Endothelial cell of umbilical vein (primary cell): ENCODE measurements at regions not wholly inside any gene's neighbourhood (a gene's known extent, or its start where the extent isn't known, plus 50 kb on each side); places are given as distances from the start of the nearest gene placed in this dataset.

Source experiments
- BruUV-seq: library from RNA; stranded (reverse); fragments of 400-500 nt; replicated peaks from 2 replicates; lab custom pipeline; 2021; lab: Mats Ljungman, UMichigan
- CTCF ChIA-PET: fragments of 300-600, 350-600 bp; sonication (Branson Sonifier 250); formaldehyde crosslinking; loops from one replicate; lab custom pipeline; 2021; ENCODE audit warnings: antibody characterized with exemption, inconsistent platforms; lab: Charles Lee
- POLR2A ChIA-PET: fragments of 300-600, 350-600 bp; sonication (Branson Sonifier 250); formaldehyde crosslinking; loops from one replicate; lab custom pipeline; 2021; ENCODE audit warnings: antibody characterized with exemption, inconsistent platforms; lab: Charles Lee
- DNase-seq: peaks from one replicate; pipeline ENCODE4 v3.0.0-alpha.2; 2011; ENCODE audit warnings: low read depth, low spot score
- FAIRE-seq: peaks from 2 replicates; lab custom pipeline; 2011; peaks lifted over from hg19 to GRCh38; lab: Jason Lieb, UNC
- H2AFZ ChIP-seq: 2 replicates; pipeline ENCODE4 v1.6.0; 2012; ENCODE audit warnings: low read depth, low read length, control low read depth, inconsistent platforms
- H3K27ac ChIP-seq: 2 replicates; pipeline ENCODE4 v1.5.1; 2011; ENCODE audit warnings: low read depth, mild to moderate bottlenecking, control low read depth, low read length, moderate library complexity; ENCODE audit not compliant: insufficient read depth
- H3K27me3 ChIP-seq, 2 experiments: 2 replicates each; pipeline versions ENCODE4 v1.6.0 to v1.6.1; 2011; ENCODE audit warnings: low read length in 2 of 2, mixed read lengths in 1 of 2; ENCODE audit not compliant: control insufficient read depth in 2 of 2, insufficient read depth in 2 of 2
- H3K36me3 ChIP-seq, 2 experiments: 2 replicates in 1 of 2; 3 replicates in 1 of 2; pipeline ENCODE4 v1.5.1; 2011; ENCODE audit warnings: low read length in 2 of 2, mild to moderate bottlenecking in 1 of 2, moderate library complexity in 1 of 2; ENCODE audit not compliant: control insufficient read depth in 2 of 2, insufficient read depth in 2 of 2; ENCODE audit errors: extremely low read depth in 1 of 2
- H3K4me1 ChIP-seq: 3 replicates; pipeline ENCODE4 v1.5.1; 2011; ENCODE audit warnings: mild to moderate bottlenecking, low read length; ENCODE audit not compliant: control insufficient read depth, insufficient read depth; ENCODE audit errors: extremely low read depth
- H3K4me2 ChIP-seq: 2 replicates; pipeline ENCODE4 v1.6.1; 2011; ENCODE audit warnings: low read length, control low read depth, mixed read lengths; ENCODE audit not compliant: insufficient read depth
- H3K4me3 ChIP-seq, 3 experiments: fragments of 200-600 bp in 1 of 3; sonication (generic), shearing (Covaris generic) in 1 of 3; replicated peaks in 1 of 3; 2 replicates each; pipeline ENCODE4 v1.5.1; 2011 to 2016; ENCODE audit warnings: control low read depth in 3 of 3, low read length in 3 of 3, mild to moderate bottlenecking in 2 of 3, inconsistent platforms in 1 of 3, low read depth in 1 of 3, moderate library complexity in 1 of 3; ENCODE audit not compliant: insufficient read depth in 1 of 3
- H3K79me2 ChIP-seq: 2 replicates; pipeline ENCODE4 v1.6.0; 2012; ENCODE audit warnings: low read length, inconsistent platforms; ENCODE audit not compliant: control insufficient read depth, insufficient read depth
- H3K9ac ChIP-seq: replicated peaks from 2 replicates; pipeline ENCODE3; 2011; ENCODE audit warnings: low read length, control low read depth; ENCODE audit not compliant: insufficient read depth; ENCODE audit errors: extremely low read depth
- H3K9me1 ChIP-seq: replicated peaks from 3 replicates; pipeline ENCODE4 v1.6.0; 2011; ENCODE audit warnings: mild to moderate bottlenecking, low read length; ENCODE audit not compliant: control insufficient read depth, insufficient read depth; ENCODE audit errors: extremely low read depth
- H3K9me3 ChIP-seq: replicated peaks from 2 replicates; pipeline ENCODE4 v1.5.1; 2012; ENCODE audit warnings: low read length, inconsistent platforms; ENCODE audit not compliant: control insufficient read depth, insufficient read depth
- H4K20me1 ChIP-seq: replicated peaks from 2 replicates; pipeline ENCODE3; 2011; ENCODE audit warnings: mild to moderate bottlenecking, low read length; ENCODE audit not compliant: control insufficient read depth, insufficient read depth; ENCODE audit errors: extremely low read depth
- EZH2 ChIP-seq: IDR thresholded peaks from 2 replicates; pipeline ENCODE4 v1.6.1; 2012; ENCODE audit warnings: borderline replicate concordance, low read depth, mild to moderate bottlenecking, moderate library complexity, low read length, inconsistent platforms; ENCODE audit not compliant: severe bottlenecking
- FOS ChIP-seq: IDR thresholded peaks from 2 replicates; pipeline ENCODE4 v1.6.1; 2011; ENCODE audit warnings: mild to moderate bottlenecking, low read length, moderate library complexity, borderline replicate concordance; ENCODE audit not compliant: insufficient read depth
- GATA2 ChIP-seq: IDR thresholded peaks from 2 replicates; pipeline ENCODE4 v1.7.0; 2011; ENCODE audit warnings: low read depth, mild to moderate bottlenecking, moderate library complexity, mixed read lengths, low read length; ENCODE audit not compliant: insufficient read length, insufficient read depth
- JUN ChIP-seq: IDR thresholded peaks from 2 replicates; pipeline ENCODE4 v1.6.1; 2011; ENCODE audit warnings: borderline replicate concordance, low read depth; ENCODE audit not compliant: insufficient read length, insufficient read depth
- MYC ChIP-seq: IDR thresholded peaks from one replicate; pipeline ENCODE4 v1.6.1; 2011; ENCODE audit warnings: mild to moderate bottlenecking, low read depth, low read length
- POLR2A ChIP-seq: IDR thresholded peaks from 2 replicates; pipeline ENCODE4 v1.6.1; 2012; ENCODE audit warnings: low read depth, mild to moderate bottlenecking, control low read depth, low read length
- POLR2AphosphoS5 ChIP-seq: IDR thresholded peaks from 2 replicates; pipeline ENCODE4 v1.6.1; 2012; ENCODE audit warnings: low read depth, mild to moderate bottlenecking, control low read depth, low read length, moderate library complexity; ENCODE audit not compliant: insufficient read depth
- dilution Hi-C: fragments of 300-500 bp; cut with MboI; formaldehyde crosslinking; loops from one replicate; pipeline ENCODE4 v1.15.0; 2019; ENCODE audit warnings: low sequenced_read_pairs; ENCODE audit not compliant: extremely low pct_ligation_motif_present
- intact Hi-C: fragments of 100-400 bp; cut with micrococcal nuclease; formaldehyde crosslinking; loops from one replicate; pipeline ENCODE4 v1.10.0; 2022
- TF ChIP-seq, protein P1 (sequence below): IDR thresholded peaks from 2 replicates; pipeline ENCODE4 v1.6.1; 2011; ENCODE audit not compliant: insufficient read depth, insufficient read length
- TF ChIP-seq, protein P2 (sequence below), 2 donors: IDR thresholded peaks; 1 replicate in 1 of 2; 2 replicates in 1 of 2; pipeline ENCODE4 v1.5.1; 2011; ENCODE audit warnings: low read length in 2 of 2, mild to moderate bottlenecking in 2 of 2, moderate library complexity in 2 of 2, control low read depth in 1 of 2, inconsistent platforms in 1 of 2, low read depth in 1 of 2; ENCODE audit not compliant: insufficient read depth in 1 of 2; ENCODE audit errors: extremely low read depth in 1 of 2

DNA sequence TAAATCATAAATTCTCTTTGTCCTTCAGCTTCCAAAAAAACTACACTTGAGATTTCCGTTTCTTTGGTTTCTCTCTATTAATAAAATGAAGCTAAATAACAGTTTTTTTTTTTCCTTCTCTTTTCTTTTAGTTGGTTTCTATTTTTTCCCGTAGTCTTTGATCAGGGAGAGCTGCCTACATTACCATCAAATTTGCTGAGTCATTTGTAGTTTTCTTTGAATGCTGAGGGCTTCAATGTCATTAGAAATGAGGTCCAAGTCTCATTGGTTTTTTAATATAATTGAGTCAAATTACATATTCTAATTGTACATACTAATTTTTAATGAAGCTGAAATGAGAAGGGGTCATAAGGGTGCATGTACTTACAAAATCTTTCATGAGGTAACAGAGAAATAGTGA is 550.2 kb downstream of the GBA3 start:
- TF ChIP-seq, protein P1, sequence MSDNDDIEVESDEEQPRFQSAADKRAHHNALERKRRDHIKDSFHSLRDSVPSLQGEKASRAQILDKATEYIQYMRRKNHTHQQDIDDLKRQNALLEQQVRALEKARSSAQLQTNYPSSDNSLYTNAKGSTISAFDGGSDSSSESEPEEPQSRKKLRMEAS = no peak
- TF ChIP-seq MYC = no peak
- no peak for TF ChIP-seq POLR2A
- TF ChIP-seq JUN = no peak
- no peak for TF ChIP-seq GATA2
- TF ChIP-seq, protein P2, sequence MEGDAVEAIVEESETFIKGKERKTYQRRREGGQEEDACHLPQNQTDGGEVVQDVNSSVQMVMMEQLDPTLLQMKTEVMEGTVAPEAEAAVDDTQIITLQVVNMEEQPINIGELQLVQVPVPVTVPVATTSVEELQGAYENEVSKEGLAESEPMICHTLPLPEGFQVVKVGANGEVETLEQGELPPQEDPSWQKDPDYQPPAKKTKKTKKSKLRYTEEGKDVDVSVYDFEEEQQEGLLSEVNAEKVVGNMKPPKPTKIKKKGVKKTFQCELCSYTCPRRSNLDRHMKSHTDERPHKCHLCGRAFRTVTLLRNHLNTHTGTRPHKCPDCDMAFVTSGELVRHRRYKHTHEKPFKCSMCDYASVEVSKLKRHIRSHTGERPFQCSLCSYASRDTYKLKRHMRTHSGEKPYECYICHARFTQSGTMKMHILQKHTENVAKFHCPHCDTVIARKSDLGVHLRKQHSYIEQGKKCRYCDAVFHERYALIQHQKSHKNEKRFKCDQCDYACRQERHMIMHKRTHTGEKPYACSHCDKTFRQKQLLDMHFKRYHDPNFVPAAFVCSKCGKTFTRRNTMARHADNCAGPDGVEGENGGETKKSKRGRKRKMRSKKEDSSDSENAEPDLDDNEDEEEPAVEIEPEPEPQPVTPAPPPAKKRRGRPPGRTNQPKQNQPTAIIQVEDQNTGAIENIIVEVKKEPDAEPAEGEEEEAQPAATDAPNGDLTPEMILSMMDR (IDR thresholded peaks at IDR 0.05; ENCODE audit: extremely low read depth in 1 of 2, insufficient read depth in 1 of 2, low read depth in 1 of 2, low read length in 2 of 2) = no peak
- no peak for TF ChIP-seq POLR2AphosphoS5
- no peak for TF ChIP-seq EZH2
- no peak for TF ChIP-seq FOS
- CTCF ChIA-PET = no interaction called here

More for the DNA sequence above, 550.2 kb downstream of the GBA3 start:
- Histone ChIP-seq H3K27me3 (no peaks in the 10 kb centered on the region), H3K4me1 (no peaks in the 10 kb centered on the region), H3K79me2 (no peaks in the 10 kb centered on the region), H3K27ac (no peak overlapping the region), H4K20me1 (no peaks in the 10 kb centered on the region), H3K36me3 (no peaks in the 10 kb centered on the region), H2AFZ (no peak overlapping the region), H3K4me3 (no peak overlapping the region), H3K9ac (no peak overlapping the region), H3K9me1 (no peaks in the 10 kb centered on the region), H3K4me2 (no peak overlapping the region), H3K9me3 (no peaks in the 10 kb centered on the region)
- dilution Hi-C loops = no loop called here
- POLR2A ChIA-PET = no interaction called here
- no peak for FAIRE-seq
- BruUV-seq = no TSS peak
- intact Hi-C loops = no loop called here
- DNase-seq = no peak
